Stimulated activated memory B cell treated with anti-CD40 and anti-IgM and Interleukin-4, amounts not matched to agents 10 μg/mL and 1 μg/mL and 100 μg/mL, for 72 hours (primary cell): ENCODE measurements at regions not wholly inside any gene's neighbourhood (a gene's known extent, or its start where the extent isn't known, plus 50 kb on each side); places are given as distances from the start of the nearest gene placed in this dataset.
"Not testable (repeated sequence)": the region's sequence is repeated elsewhere in the genome, so short reads cannot be mapped to it uniquely, and the experiment has no call there.

ENCODE experiments used
- ATAC-seq: fragments of 150-1000 bp; cut with Tn5 transposase; 2 replicates; pipeline ENCODE4 v1.10.0; 2021
- H3K27ac Mint-ChIP-seq: one replicate; pipeline ENCODE4 v1.8.0; 2022; ENCODE audit warnings: mild to moderate bottlenecking, mixed read lengths
- H3K27me3 Mint-ChIP-seq: one replicate; pipeline ENCODE4 v1.8.0; 2022; ENCODE audit warnings: mixed read lengths
- H3K36me3 Mint-ChIP-seq: one replicate; pipeline ENCODE4 v1.8.0; 2022; ENCODE audit warnings: mixed read lengths
- H3K4me1 Mint-ChIP-seq: one replicate; pipeline ENCODE4 v1.8.0; 2022; ENCODE audit warnings: mixed read lengths
- H3K4me3 Mint-ChIP-seq: one replicate; pipeline ENCODE4 v1.8.0; 2022; ENCODE audit warnings: mild to moderate bottlenecking, moderate library complexity, mixed read lengths
- H3K9me3 Mint-ChIP-seq: one replicate; pipeline ENCODE4 v1.8.0; 2022; ENCODE audit warnings: mixed read lengths

GRCh38 chr10:16234916-16235315 is 201.9 kb upstream of the PTER start:
- Mint-ChIP-seq H3K36me3 (no peaks in the 10 kb centered on the region), H3K27me3 (no peaks in the 10 kb centered on the region), H3K4me1 (no peaks in the 10 kb centered on the region), H3K4me3 (no peak overlapping the region), H3K27ac (no peak overlapping the region), H3K9me3 (peaks cover 3% of the 10 kb centered on the region)
- no peak for ATAC-seq

GRCh38 chr10:16242446-16242845 is 194.4 kb upstream of the PTER start:
- Mint-ChIP-seq H3K27me3 (no peaks in the 10 kb centered on the region), H3K27ac (no peak overlapping the region), H3K9me3 (peaks cover 3% of the 10 kb centered on the region), H3K36me3 (no peaks in the 10 kb centered on the region), H3K4me3 (no peak overlapping the region), H3K4me1 (no peaks in the 10 kb centered on the region)
- ATAC-seq: no peak

- no peak overlapping the region for H3K4me3 Mint-ChIP-seq
- ATAC-seq: no peak
- H3K4me1 Mint-ChIP-seq: no peaks in the 10 kb centered on the region
- H3K36me3 Mint-ChIP-seq: no peaks in the 10 kb centered on the region
- no peak overlapping the region for H3K27ac Mint-ChIP-seq
- peaks cover 3% of the 10 kb centered on the region for H3K9me3 Mint-ChIP-seq
- H3K27me3 Mint-ChIP-seq: no peaks in the 10 kb centered on the region
These were observed 193.8 kb upstream of the PTER start for GRCh38 chr10:16242859-16243613.

- not testable (repeated sequence) for H3K27me3 Mint-ChIP-seq, ATAC-seq, H3K36me3 Mint-ChIP-seq, H3K4me1 Mint-ChIP-seq, H3K4me3 Mint-ChIP-seq, H3K27ac Mint-ChIP-seq
- H3K9me3 Mint-ChIP-seq: peaks cover 12% of the 10 kb centered on the region
These were observed 186.7 kb upstream of the PTER start for GRCh38 chr10:16250136-16250535.

GRCh38 chr10:16256336-16256735 is 180.5 kb upstream of the PTER start:
- H3K4me1 Mint-ChIP-seq: no peaks in the 10 kb centered on the region
- H3K4me3 Mint-ChIP-seq: no peak overlapping the region
- no peaks in the 10 kb centered on the region for H3K27me3 Mint-ChIP-seq
- no peaks in the 10 kb centered on the region for H3K36me3 Mint-ChIP-seq
- ATAC-seq: no peak
- H3K27ac Mint-ChIP-seq: no peak overlapping the region
- H3K9me3 Mint-ChIP-seq: peaks cover 21% of the 10 kb centered on the region

GRCh38 chr10:16258291-16259040 is 178.3 kb upstream of the PTER start:
- Mint-ChIP-seq H3K27ac (no peak overlapping the region), H3K4me1 (no peaks in the 10 kb centered on the region), H3K9me3 (peaks cover 16% of the 10 kb centered on the region), H3K4me3 (no peak overlapping the region), H3K27me3 (no peaks in the 10 kb centered on the region), H3K36me3 (no peaks in the 10 kb centered on the region)
- no peak for ATAC-seq

GRCh38 chr10:16259726-16260125 is 177.1 kb upstream of the PTER start:
- H3K9me3 Mint-ChIP-seq: peaks cover 9% of the 10 kb centered on the region
- ATAC-seq: no peak
- H3K36me3 Mint-ChIP-seq: no peaks in the 10 kb centered on the region
- H3K27me3 Mint-ChIP-seq: no peaks in the 10 kb centered on the region
- no peak overlapping the region for H3K4me3 Mint-ChIP-seq
- no peaks in the 10 kb centered on the region for H3K4me1 Mint-ChIP-seq
- no peak overlapping the region for H3K27ac Mint-ChIP-seq

GRCh38 chr10:16260388-16260787 is 176.4 kb upstream of the PTER start:
- Mint-ChIP-seq H3K27ac (no peak overlapping the region), H3K4me3 (no peak overlapping the region), H3K27me3 (no peaks in the 10 kb centered on the region), H3K36me3 (no peaks in the 10 kb centered on the region), H3K4me1 (no peaks in the 10 kb centered on the region), H3K9me3 (peaks cover 9% of the 10 kb centered on the region)
- no peak for ATAC-seq

- Mint-ChIP-seq H3K4me1 (no peaks in the 10 kb centered on the region), H3K4me3 (no peak overlapping the region), H3K9me3 (no peaks in the 10 kb centered on the region), H3K27ac (no peak overlapping the region), H3K36me3 (no peaks in the 10 kb centered on the region), H3K27me3 (no peaks in the 10 kb centered on the region)
- ATAC-seq: no peak
These were observed 165.2 kb upstream of the PTER start for GRCh38 chr10:16271571-16271970.

GRCh38 chr10:16274911-16275310 is 161.9 kb upstream of the PTER start:
- no peaks in the 10 kb centered on the region for H3K4me1 Mint-ChIP-seq
- H3K4me3 Mint-ChIP-seq: no peak overlapping the region
- no peak overlapping the region for H3K27ac Mint-ChIP-seq

GRCh38 chr10:16280595-16280994 is 156.2 kb upstream of the PTER start:
- H3K27me3 Mint-ChIP-seq: no peaks in the 10 kb centered on the region

More at GRCh38 chr10:16274911-16275310, 161.9 kb upstream of the PTER start:
- Mint-ChIP-seq H3K27me3 (no peaks in the 10 kb centered on the region), H3K36me3 (no peaks in the 10 kb centered on the region), H3K9me3 (peaks cover 2% of the 10 kb centered on the region)
- ATAC-seq: no peak

GRCh38 chr10:16292366-16292765 is 144.4 kb upstream of the PTER start:
- no peak for ATAC-seq
- H3K9me3 Mint-ChIP-seq: peaks cover 9% of the 10 kb centered on the region
- H3K4me3 Mint-ChIP-seq: no peak overlapping the region
- H3K27me3 Mint-ChIP-seq: no peaks in the 10 kb centered on the region
- H3K4me1 Mint-ChIP-seq: no peaks in the 10 kb centered on the region
- no peak overlapping the region for H3K27ac Mint-ChIP-seq
- no peaks in the 10 kb centered on the region for H3K36me3 Mint-ChIP-seq

More at GRCh38 chr10:16280595-16280994, 156.2 kb upstream of the PTER start:
- Mint-ChIP-seq H3K9me3 (peaks cover 2% of the 10 kb centered on the region), H3K36me3 (no peaks in the 10 kb centered on the region), H3K27ac (no peak overlapping the region), H3K4me3 (no peak overlapping the region), H3K4me1 (no peaks in the 10 kb centered on the region)
- no peak for ATAC-seq

- H3K4me1 Mint-ChIP-seq: no peaks in the 10 kb centered on the region
- ATAC-seq: no peak
- H3K27me3 Mint-ChIP-seq: no peaks in the 10 kb centered on the region
- H3K27ac Mint-ChIP-seq: no peak overlapping the region
- H3K9me3 Mint-ChIP-seq: peaks cover 6% of the 10 kb centered on the region
- no peak overlapping the region for H3K4me3 Mint-ChIP-seq
- H3K36me3 Mint-ChIP-seq: no peaks in the 10 kb centered on the region
These were observed 139.7 kb upstream of the PTER start for GRCh38 chr10:16297069-16297468.

- Mint-ChIP-seq H3K4me3 (no peak overlapping the region), H3K4me1 (no peaks in the 10 kb centered on the region), H3K27ac (no peak overlapping the region), H3K27me3 (no peaks in the 10 kb centered on the region), H3K36me3 (no peaks in the 10 kb centered on the region), H3K9me3 (peaks cover 6% of the 10 kb centered on the region)
- ATAC-seq: no peak
These were observed 139.2 kb upstream of the PTER start for GRCh38 chr10:16297642-16298041.

GRCh38 chr10:16304311-16304710 is 132.5 kb upstream of the PTER start:
- H3K27ac Mint-ChIP-seq: no peak overlapping the region
- H3K4me1 Mint-ChIP-seq: no peaks in the 10 kb centered on the region
- peaks cover 5% of the 10 kb centered on the region for H3K9me3 Mint-ChIP-seq
- H3K36me3 Mint-ChIP-seq: no peaks in the 10 kb centered on the region
- H3K4me3 Mint-ChIP-seq: no peak overlapping the region
- no peak for ATAC-seq
- H3K27me3 Mint-ChIP-seq: no peaks in the 10 kb centered on the region

GRCh38 chr10:16310440-16310839 is 126.4 kb upstream of the PTER start:
- no peak for ATAC-seq
- H3K27ac Mint-ChIP-seq: no peak overlapping the region
- H3K36me3 Mint-ChIP-seq: no peaks in the 10 kb centered on the region
- no peak overlapping the region for H3K4me3 Mint-ChIP-seq
- no peaks in the 10 kb centered on the region for H3K27me3 Mint-ChIP-seq
- H3K4me1 Mint-ChIP-seq: no peaks in the 10 kb centered on the region
- H3K9me3 Mint-ChIP-seq: peaks cover 14% of the 10 kb centered on the region
